Liver (tissue), 8 donors: ENCODE measurements at regions not wholly inside any gene's neighbourhood (a gene's known extent, or its start where the extent isn't known, plus 50 kb on each side); places are given as distances from the start of the nearest gene placed in this dataset.

Experiments used
- DNase-seq: peaks from one replicate; pipeline ENCODE4 v3.0.0-alpha.2; 2017; ENCODE audit warnings: low spot score
- H3K27ac ChIP-seq, 2 donors: one replicate each; pipeline ENCODE4 v1.7.0; 2013; ENCODE audit warnings: inconsistent platforms in 2 of 2, low read length in 2 of 2, control low read depth in 1 of 2, low read depth in 1 of 2, mild to moderate bottlenecking in 1 of 2
- H3K27me3 ChIP-seq, 4 donors: one replicate each; pipeline versions ENCODE4 v1.6.1 to v1.7.0; 2013; ENCODE audit warnings: low read length in 3 of 4, inconsistent platforms in 1 of 4, mild to moderate bottlenecking in 1 of 4, moderate library complexity in 1 of 4; ENCODE audit not compliant: control insufficient read depth in 4 of 4, insufficient read depth in 4 of 4
- H3K36me3 ChIP-seq, 4 donors: one replicate each; pipeline versions ENCODE4 v1.6.1 to v1.7.0; 2013; ENCODE audit warnings: low read length in 3 of 4, mild to moderate bottlenecking in 3 of 4, low read depth in 1 of 4, moderate library complexity in 1 of 4; ENCODE audit not compliant: control insufficient read depth in 4 of 4, insufficient read depth in 3 of 4
- H3K4me1 ChIP-seq, 4 donors: one replicate each; pipeline versions ENCODE4 v1.6.1 to v1.7.0; 2013; ENCODE audit warnings: low read length in 3 of 4, mild to moderate bottlenecking in 3 of 4, moderate library complexity in 1 of 4; ENCODE audit not compliant: control insufficient read depth in 4 of 4, insufficient read depth in 4 of 4
- H3K4me3 ChIP-seq, 3 donors: one replicate each; pipeline versions ENCODE4 v1.6.1 to v1.7.0; 2013; ENCODE audit warnings: low read length in 3 of 3, control low read depth in 1 of 3, low read depth in 1 of 3, mild to moderate bottlenecking in 1 of 3
- H3K9ac ChIP-seq, 2 donors: one replicate each; pipeline ENCODE4 v1.7.0; 2013; ENCODE audit warnings: low read length in 2 of 2, mild to moderate bottlenecking in 2 of 2, moderate library complexity in 2 of 2, control low read depth in 1 of 2, low read depth in 1 of 2
- H3K9me3 ChIP-seq, 4 donors: one replicate each; pipeline versions ENCODE4 v1.6.1 to v1.7.0; 2013; ENCODE audit warnings: low read length in 3 of 4; ENCODE audit not compliant: control insufficient read depth in 4 of 4
- CTCF ChIP-seq: fragments of 150-350 bp; IDR thresholded peaks from 2 replicates; pipeline ENCODE4 v1.5.1; 2017; ENCODE audit warnings: improper control_type of control experiment, low read depth, low read length; ENCODE audit not compliant: missing input control
- EGR1 ChIP-seq, 2 donors: IDR thresholded peaks; 2 replicates each; pipeline ENCODE4 v1.6.1; 2016 to 2018; ENCODE audit warnings: antibody characterized with exemption in 2 of 2, low read depth in 2 of 2
- FOXA1 ChIP-seq: IDR thresholded peaks from 2 replicates; pipeline ENCODE4 v1.6.1; 2016; ENCODE audit warnings: antibody characterized with exemption
- FOXA2 ChIP-seq: IDR thresholded peaks from 2 replicates; pipeline ENCODE4 v1.6.1; 2016; ENCODE audit warnings: antibody characterized with exemption
- GABPA ChIP-seq, 2 donors: IDR thresholded peaks in 1 of 2; conservative IDR thresholded peaks in 1 of 2; 2 replicates each; pipeline ENCODE4 v1.6.1; 2016; ENCODE audit warnings: antibody characterized with exemption in 2 of 2, mild to moderate bottlenecking in 1 of 2, moderate library complexity in 1 of 2
- HNF4G ChIP-seq: IDR thresholded peaks from 2 replicates; pipeline ENCODE4 v1.6.1; 2016; ENCODE audit warnings: antibody characterized with exemption
- JUND ChIP-seq, 2 donors: IDR thresholded peaks; 2 replicates each; pipeline ENCODE4 v1.6.1; 2016; ENCODE audit warnings: antibody characterized with exemption in 2 of 2
- MAX ChIP-seq: IDR thresholded peaks from 2 replicates; pipeline ENCODE4 v1.6.1; 2016; ENCODE audit warnings: antibody characterized with exemption
- NR2F2 ChIP-seq: IDR thresholded peaks from 2 replicates; pipeline ENCODE4 v1.6.1; 2016; ENCODE audit warnings: antibody characterized with exemption
- RAD21 ChIP-seq, 2 donors: IDR thresholded peaks; 2 replicates each; pipeline ENCODE4 v1.6.1; 2016; ENCODE audit warnings: antibody characterized with exemption in 2 of 2, mild to moderate bottlenecking in 2 of 2
- RXRA ChIP-seq, 2 donors: IDR thresholded peaks; 2 replicates each; pipeline ENCODE4 v1.6.1; 2017 to 2018; ENCODE audit warnings: antibody characterized with exemption in 2 of 2, mild to moderate bottlenecking in 1 of 2
- SP1 ChIP-seq: IDR thresholded peaks from 2 replicates; pipeline ENCODE4 v1.6.1; 2018; ENCODE audit warnings: antibody characterized with exemption, mild to moderate bottlenecking
- TAF1 ChIP-seq: conservative IDR thresholded peaks from 2 replicates; pipeline ENCODE4 v1.6.1; 2016; ENCODE audit warnings: antibody characterized with exemption, mild to moderate bottlenecking
- YY1 ChIP-seq: IDR thresholded peaks from 2 replicates; pipeline ENCODE4 v1.6.1; 2016; ENCODE audit warnings: antibody characterized with exemption, mild to moderate bottlenecking
- ZBTB33 ChIP-seq: IDR thresholded peaks from 2 replicates; pipeline ENCODE4 v1.6.1; 2016; ENCODE audit warnings: antibody characterized with exemption
- WGBS: extraction: QIAGEN DNeasy Blood & Tissue Kit; methylation state at CpG from one replicate; pipeline ENCODE4 v1.1.7; 2013; 5-methylcytosine and 5-hydroxymethylcytosine counted together
- TF ChIP-seq, protein P1 (sequence below): IDR thresholded peaks from 2 replicates; pipeline ENCODE4 v1.6.1; 2016; ENCODE audit warnings: antibody characterized with exemption, mild to moderate bottlenecking
- TF ChIP-seq, protein P2 (sequence below): IDR thresholded peaks from 2 replicates; pipeline ENCODE4 v1.6.1; 2016; ENCODE audit warnings: antibody characterized with exemption
- donor health status: healthy.
- donor health status: healthy.
- donor health status: healthy.
- donor health status: healthy.
- donor health status: healthy.

DNA sequence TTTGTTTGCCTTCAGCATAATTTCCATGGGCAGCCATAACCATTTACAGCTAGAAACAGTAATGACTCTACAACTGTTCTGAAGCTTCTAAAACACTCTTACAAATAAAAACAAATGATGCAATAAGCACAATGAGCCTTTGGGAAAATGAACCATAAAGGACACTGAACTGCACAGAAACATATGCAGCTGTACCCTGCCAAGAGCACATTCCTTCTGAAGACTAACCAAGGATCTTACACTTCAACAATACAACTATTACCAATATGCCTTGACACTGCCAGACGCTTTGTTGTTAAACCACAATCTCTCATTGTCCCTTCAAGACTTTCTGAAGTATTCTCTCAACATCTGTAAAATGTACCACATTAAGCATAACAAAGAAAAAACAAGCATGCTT lies 104.2 kb upstream of the HMHB1 start:
- Histone ChIP-seq H3K4me1 (no peaks in the 10 kb centered on the region), H3K9me3 (no peaks in the 10 kb centered on the region), H3K9ac (no peak overlapping the region), H3K27me3 (no peaks in the 10 kb centered on the region), H3K27ac (no peak overlapping the region), H3K36me3 (no peaks in the 10 kb centered on the region), H3K4me3 (no peak overlapping the region)
- no peak for DNase-seq
- no peak for TF ChIP-seq ZBTB33
- TF ChIP-seq YY1 = no peak
- no peak for TF ChIP-seq NR2F2
- no peak for TF ChIP-seq GABPA (IDR thresholded peaks at IDR 0.05 in 1 of 2, conservative IDR thresholded peaks at IDR 0.05 in 1 of 2)
- no peak for TF ChIP-seq MAX
- no peak for TF ChIP-seq SP1
- TF ChIP-seq, protein P1, sequence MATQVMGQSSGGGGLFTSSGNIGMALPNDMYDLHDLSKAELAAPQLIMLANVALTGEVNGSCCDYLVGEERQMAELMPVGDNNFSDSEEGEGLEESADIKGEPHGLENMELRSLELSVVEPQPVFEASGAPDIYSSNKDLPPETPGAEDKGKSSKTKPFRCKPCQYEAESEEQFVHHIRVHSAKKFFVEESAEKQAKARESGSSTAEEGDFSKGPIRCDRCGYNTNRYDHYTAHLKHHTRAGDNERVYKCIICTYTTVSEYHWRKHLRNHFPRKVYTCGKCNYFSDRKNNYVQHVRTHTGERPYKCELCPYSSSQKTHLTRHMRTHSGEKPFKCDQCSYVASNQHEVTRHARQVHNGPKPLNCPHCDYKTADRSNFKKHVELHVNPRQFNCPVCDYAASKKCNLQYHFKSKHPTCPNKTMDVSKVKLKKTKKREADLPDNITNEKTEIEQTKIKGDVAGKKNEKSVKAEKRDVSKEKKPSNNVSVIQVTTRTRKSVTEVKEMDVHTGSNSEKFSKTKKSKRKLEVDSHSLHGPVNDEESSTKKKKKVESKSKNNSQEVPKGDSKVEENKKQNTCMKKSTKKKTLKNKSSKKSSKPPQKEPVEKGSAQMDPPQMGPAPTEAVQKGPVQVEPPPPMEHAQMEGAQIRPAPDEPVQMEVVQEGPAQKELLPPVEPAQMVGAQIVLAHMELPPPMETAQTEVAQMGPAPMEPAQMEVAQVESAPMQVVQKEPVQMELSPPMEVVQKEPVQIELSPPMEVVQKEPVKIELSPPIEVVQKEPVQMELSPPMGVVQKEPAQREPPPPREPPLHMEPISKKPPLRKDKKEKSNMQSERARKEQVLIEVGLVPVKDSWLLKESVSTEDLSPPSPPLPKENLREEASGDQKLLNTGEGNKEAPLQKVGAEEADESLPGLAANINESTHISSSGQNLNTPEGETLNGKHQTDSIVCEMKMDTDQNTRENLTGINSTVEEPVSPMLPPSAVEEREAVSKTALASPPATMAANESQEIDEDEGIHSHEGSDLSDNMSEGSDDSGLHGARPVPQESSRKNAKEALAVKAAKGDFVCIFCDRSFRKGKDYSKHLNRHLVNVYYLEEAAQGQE = no peak
- 31% methylated on average over 1 of the region's 1 CpG for whole genome bisulfite sequencing

DNA sequence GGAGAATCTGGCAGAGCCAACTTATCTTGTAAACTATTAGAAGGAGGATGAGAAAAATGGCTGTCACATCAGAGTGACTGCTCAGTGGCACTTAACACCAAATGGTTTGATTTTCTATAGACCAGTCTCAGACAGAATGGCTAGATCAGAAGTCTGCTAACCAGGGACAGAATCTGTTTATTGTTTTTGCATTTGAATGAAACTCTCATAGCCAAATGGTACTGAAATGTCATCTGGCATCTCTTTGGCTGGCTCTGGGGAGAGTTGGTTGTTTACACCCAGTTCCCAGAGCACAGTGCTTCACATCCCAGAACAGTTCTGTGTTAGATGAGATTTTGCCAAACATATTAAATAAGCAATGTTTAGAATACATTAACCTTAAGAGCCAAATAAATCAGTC lies 106.6 kb upstream of the HMHB1 start:
- TF ChIP-seq, protein P1 = no peak
- TF ChIP-seq RAD21 (IDR thresholded peaks at IDR 0.05) (no peak), FOXA2 (no peak), TAF1 (no peak), YY1 (no peak), GABPA (IDR thresholded peaks at IDR 0.05 in 1 of 2, conservative IDR thresholded peaks at IDR 0.05 in 1 of 2) (no peak), ZBTB33 (no peak), FOXA1 (no peak), JUND (IDR thresholded peaks at IDR 0.05) (no peak), CTCF (no peak), SP1 (no peak), MAX (no peak), RXRA (IDR thresholded peaks at IDR 0.05) (no peak), EGR1 (IDR thresholded peaks at IDR 0.05; ENCODE audit: low read depth in 2 of 2) (no peak), HNF4G (no peak), NR2F2 (no peak)
- TF ChIP-seq, protein P2, sequence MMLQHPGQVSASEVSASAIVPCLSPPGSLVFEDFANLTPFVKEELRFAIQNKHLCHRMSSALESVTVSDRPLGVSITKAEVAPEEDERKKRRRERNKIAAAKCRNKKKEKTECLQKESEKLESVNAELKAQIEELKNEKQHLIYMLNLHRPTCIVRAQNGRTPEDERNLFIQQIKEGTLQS = no peak
- no peak overlapping the region for H3K9ac ChIP-seq
- no peak for DNase-seq
- no peaks in the 10 kb centered on the region for H3K36me3 ChIP-seq
- H3K27ac ChIP-seq = no peak overlapping the region
- H3K27me3 ChIP-seq = no peaks in the 10 kb centered on the region
- H3K4me3 ChIP-seq = no peak overlapping the region
- no peaks in the 10 kb centered on the region for H3K9me3 ChIP-seq
- H3K4me1 ChIP-seq = no peaks in the 10 kb centered on the region
